Right atrium auricular region (tissue), 2 donors: ENCODE measurements at regions not wholly inside any gene's neighbourhood (a gene's known extent, or its start where the extent isn't known, plus 50 kb on each side); places are given as distances from the start of the nearest gene placed in this dataset.

Source experiments
- DNase-seq: peaks from one replicate; pipeline ENCODE4 v3.0.0-alpha.2; 2019; ENCODE audit warnings: low spot score
- H3K27ac ChIP-seq, 2 donors: fragments of 200-600 bp; sonication (generic); 1 replicate in 1 of 2; 2 replicates in 1 of 2; pipeline ENCODE4 v1.5.1; 2016 to 2019
- H3K27me3 ChIP-seq, 2 donors: fragments of 200-600 bp; sonication (generic); one replicate each; pipeline versions ENCODE4 v1.5.1 to v1.6.0; 2017 to 2019
- H3K36me3 ChIP-seq: fragments of 200-600 bp; sonication (generic); one replicate; pipeline ENCODE4 v1.5.1; 2016
- H3K4me1 ChIP-seq, 2 donors: fragments of 200-600 bp; sonication (generic); one replicate each; pipeline versions ENCODE4 v1.5.1 to v1.6.0; 2017 to 2019
- H3K4me3 ChIP-seq, 2 donors: fragments of 200-600 bp; sonication (generic); 1 replicate in 1 of 2; 2 replicates in 1 of 2; pipeline ENCODE4 v1.5.1; 2017 to 2019; ENCODE audit warnings: mild to moderate bottlenecking in 1 of 2, moderate library complexity in 1 of 2
- H3K9me3 ChIP-seq, 2 donors: fragments of 200-600 bp; sonication (generic); one replicate each; pipeline ENCODE4 v1.5.1; 2019
- CTCF ChIP-seq, 2 donors: fragments of 200-600 bp; sonication (generic); IDR thresholded peaks; one replicate each; pipeline ENCODE4 v1.5.1; 2019; ENCODE audit warnings: antibody characterized with exemption in 2 of 2

GRCh38 chr11:115672999-115673411 lies 168.8 kb upstream of the CADM1 start:
- Histone ChIP-seq H3K4me3 (no peak overlapping the region), H3K36me3 (no peaks in the 10 kb centered on the region), H3K27ac (peak overlapping the region in 1 of 2 donors; percentile 60), H3K27me3 (no peaks in the 10 kb centered on the region), H3K9me3 (no peaks in the 10 kb centered on the region), H3K4me1 (peaks cover 0 to 10% of the 10 kb centered on the region in 2 donors)
- no peak for TF ChIP-seq CTCF (IDR thresholded peaks at IDR 0.05)
- DNase-seq = peak; percentile 76

GRCh38 chr11:115672412-115672811 lies 168.2 kb upstream of the CADM1 start:
- Histone ChIP-seq H3K4me1 (peaks cover 0 to 10% of the 10 kb centered on the region in 2 donors), H3K27ac (no peak overlapping the region), H3K27me3 (no peaks in the 10 kb centered on the region), H3K4me3 (no peak overlapping the region), H3K36me3 (no peaks in the 10 kb centered on the region), H3K9me3 (no peaks in the 10 kb centered on the region)
- no peak for TF ChIP-seq CTCF (IDR thresholded peaks at IDR 0.05)
- DNase-seq = no peak

- no peak for DNase-seq
- no peak for TF ChIP-seq CTCF (IDR thresholded peaks at IDR 0.05)
- Histone ChIP-seq H3K27ac (no peak overlapping the region), H3K4me3 (no peak overlapping the region), H3K27me3 (no peaks in the 10 kb centered on the region), H3K4me1 (peaks cover 0 to 11% of the 10 kb centered on the region in 2 donors), H3K9me3 (no peaks in the 10 kb centered on the region), H3K36me3 (no peaks in the 10 kb centered on the region)
These were observed 166.5 kb upstream of the CADM1 start for GRCh38 chr11:115670538-115671205.

GRCh38 chr11:115665958-115666357 lies 161.7 kb upstream of the CADM1 start:
- H3K4me3 ChIP-seq = no peak overlapping the region
- H3K27ac ChIP-seq = no peak overlapping the region
- no peaks in the 10 kb centered on the region for H3K9me3 ChIP-seq
- H3K36me3 ChIP-seq = no peaks in the 10 kb centered on the region
- TF ChIP-seq CTCF (IDR thresholded peaks at IDR 0.05) = no peak
- no peak for DNase-seq
- H3K4me1 ChIP-seq = peaks cover 0 to 5% of the 10 kb centered on the region in 2 donors
- no peaks in the 10 kb centered on the region for H3K27me3 ChIP-seq

- no peak overlapping the region for H3K4me3 ChIP-seq
- TF ChIP-seq CTCF (IDR thresholded peaks at IDR 0.05) = no peak
- no peak overlapping the region for H3K27ac ChIP-seq
- DNase-seq = no peak
- H3K27me3 ChIP-seq = no peaks in the 10 kb centered on the region
- H3K9me3 ChIP-seq = no peaks in the 10 kb centered on the region
- H3K36me3 ChIP-seq = no peaks in the 10 kb centered on the region
- H3K4me1 ChIP-seq = peaks cover 0 to 8% of the 10 kb centered on the region in 2 donors
These were observed 161.1 kb upstream of the CADM1 start for GRCh38 chr11:115665175-115665821.
